Ectodermal cell (in vitro differentiated cells): ENCODE measurements at regions not wholly inside any gene's neighbourhood (a gene's known extent, or its start where the extent isn't known, plus 50 kb on each side); places are given as distances from the start of the nearest gene placed in this dataset.

Source experiments
- H3K27ac ChIP-seq: 2 replicates; pipeline ENCODE4 v1.7.0; 2013; ENCODE audit warnings: mild to moderate bottlenecking, low read depth, low read length; ENCODE audit not compliant: insufficient read depth, poor library complexity, severe bottlenecking
- H3K27me3 ChIP-seq: 2 replicates; pipeline ENCODE4 v1.7.0; 2013; ENCODE audit warnings: mild to moderate bottlenecking, low read length; ENCODE audit not compliant: insufficient read depth, control insufficient read depth, poor library complexity, severe bottlenecking
- H3K36me3 ChIP-seq: one replicate; pipeline ENCODE4 v1.7.0; 2013; ENCODE audit warnings: low read length; ENCODE audit not compliant: control insufficient read depth, insufficient read depth
- H3K4me1 ChIP-seq: one replicate; pipeline ENCODE4 v1.7.0; 2013; ENCODE audit warnings: low read length; ENCODE audit not compliant: control insufficient read depth, insufficient read depth
- H3K4me3 ChIP-seq: 2 replicates; pipeline ENCODE4 v1.7.0; 2013; ENCODE audit warnings: low read depth, low read length, control low read depth; ENCODE audit not compliant: insufficient read depth
- H3K9me3 ChIP-seq: 2 replicates; pipeline ENCODE4 v1.7.0; 2013; ENCODE audit warnings: mild to moderate bottlenecking, low read length, moderate library complexity; ENCODE audit not compliant: control insufficient read depth
- WGBS, 2 experiments: methylation state at CpG; one replicate each; pipeline ENCODE4 v1.1.7; 2013; ENCODE audit warnings: missing lambda C conversion rate in 2 of 2; 5-methylcytosine and 5-hydroxymethylcytosine counted together

GRCh38 chr10:57864765-57865680 is 402.7 kb downstream of the IPMK start:
- no peak overlapping the region for H3K27ac ChIP-seq
- H3K4me3 ChIP-seq: no peak overlapping the region
- H3K9me3 ChIP-seq: peaks cover 2% of the 10 kb centered on the region
- no peaks in the 10 kb centered on the region for H3K4me1 ChIP-seq
- 55 to 72% methylated on average over 2 of the region's 2 CpGs for WGBS, 2 experiments
- H3K36me3 ChIP-seq: no peaks in the 10 kb centered on the region
- no peaks in the 10 kb centered on the region for H3K27me3 ChIP-seq

GRCh38 chr10:57849691-57850357 is 417.9 kb downstream of the IPMK start:
- 57 to 79% methylated on average over 1 of the region's 1 CpG for WGBS, 2 experiments
- Histone ChIP-seq H3K27ac (no peak overlapping the region), H3K9me3 (no peaks in the 10 kb centered on the region), H3K4me1 (peaks cover 5% of the 10 kb centered on the region), H3K27me3 (no peaks in the 10 kb centered on the region), H3K36me3 (no peaks in the 10 kb centered on the region), H3K4me3 (no peak overlapping the region)

- 92 to 100% methylated on average over 2 of the region's 2 CpGs for WGBS, 2 experiments
These were observed 421.2 kb downstream of the IPMK start for GRCh38 chr10:57846307-57847065.

GRCh38 chr10:57844387-57844998 is 423.2 kb downstream of the IPMK start:
- Histone ChIP-seq H3K27ac (no peak overlapping the region), H3K9me3 (no peaks in the 10 kb centered on the region), H3K4me3 (no peak overlapping the region), H3K36me3 (no peaks in the 10 kb centered on the region), H3K4me1 (peaks cover 5% of the 10 kb centered on the region), H3K27me3 (no peaks in the 10 kb centered on the region)
- 87 to 93% methylated on average over 3 to 4 of the region's 4 CpGs for WGBS, 2 experiments

More at GRCh38 chr10:57846307-57847065, 421.2 kb downstream of the IPMK start:
- Histone ChIP-seq H3K36me3 (no peaks in the 10 kb centered on the region), H3K27ac (no peak overlapping the region), H3K4me3 (no peak overlapping the region), H3K4me1 (peaks cover 5% of the 10 kb centered on the region), H3K9me3 (no peaks in the 10 kb centered on the region), H3K27me3 (no peaks in the 10 kb centered on the region)

- no peak overlapping the region for H3K4me3 ChIP-seq
- no peaks in the 10 kb centered on the region for H3K27me3 ChIP-seq
- no peaks in the 10 kb centered on the region for H3K4me1 ChIP-seq
- no peaks in the 10 kb centered on the region for H3K36me3 ChIP-seq
- H3K27ac ChIP-seq: no peak overlapping the region
- H3K9me3 ChIP-seq: no peaks in the 10 kb centered on the region
- 46 to 63% methylated on average over 1 of the region's 1 CpG for WGBS, 2 experiments
These were observed 436.7 kb downstream of the IPMK start for GRCh38 chr10:57830877-57831560.

- H3K4me3 ChIP-seq: no peak overlapping the region
- no peak overlapping the region for H3K27ac ChIP-seq
- H3K9me3 ChIP-seq: no peaks in the 10 kb centered on the region
- no peaks in the 10 kb centered on the region for H3K36me3 ChIP-seq
- H3K4me1 ChIP-seq: no peaks in the 10 kb centered on the region
- H3K27me3 ChIP-seq: no peaks in the 10 kb centered on the region
These were observed 442.7 kb downstream of the IPMK start for GRCh38 chr10:57825015-57825414.

- WGBS, 2 experiments: 92 to 96% methylated on average over 2 of the region's 2 CpGs
- Histone ChIP-seq H3K27me3 (no peaks in the 10 kb centered on the region), H3K4me3 (no peak overlapping the region), H3K36me3 (no peaks in the 10 kb centered on the region), H3K9me3 (no peaks in the 10 kb centered on the region), H3K27ac (no peak overlapping the region), H3K4me1 (no peaks in the 10 kb centered on the region)
These were observed 444.3 kb downstream of the IPMK start for GRCh38 chr10:57823398-57823797.

- no peak overlapping the region for H3K27ac ChIP-seq
- no peaks in the 10 kb centered on the region for H3K27me3 ChIP-seq
- no peak overlapping the region for H3K4me3 ChIP-seq
- H3K9me3 ChIP-seq: no peaks in the 10 kb centered on the region
- H3K36me3 ChIP-seq: no peaks in the 10 kb centered on the region
- H3K4me1 ChIP-seq: no peaks in the 10 kb centered on the region
These were observed 444.7 kb downstream of the IPMK start for GRCh38 chr10:57822965-57823364.

- no peaks in the 10 kb centered on the region for H3K4me1 ChIP-seq
- no peaks in the 10 kb centered on the region for H3K27me3 ChIP-seq
- no peak overlapping the region for H3K27ac ChIP-seq
- H3K4me3 ChIP-seq: no peak overlapping the region
- WGBS, 2 experiments: 87 to 92% methylated on average over 1 of the region's 1 CpG
- no peaks in the 10 kb centered on the region for H3K9me3 ChIP-seq
- H3K36me3 ChIP-seq: no peaks in the 10 kb centered on the region
These were observed 449.2 kb downstream of the IPMK start for GRCh38 chr10:57818522-57818921.
